ENCODE measurements at regions not wholly inside any gene's neighbourhood (a gene's known extent, or its start where the extent isn't known, plus 50 kb on each side); places are given as distances from the start of the nearest gene placed in this dataset.

DNA sequence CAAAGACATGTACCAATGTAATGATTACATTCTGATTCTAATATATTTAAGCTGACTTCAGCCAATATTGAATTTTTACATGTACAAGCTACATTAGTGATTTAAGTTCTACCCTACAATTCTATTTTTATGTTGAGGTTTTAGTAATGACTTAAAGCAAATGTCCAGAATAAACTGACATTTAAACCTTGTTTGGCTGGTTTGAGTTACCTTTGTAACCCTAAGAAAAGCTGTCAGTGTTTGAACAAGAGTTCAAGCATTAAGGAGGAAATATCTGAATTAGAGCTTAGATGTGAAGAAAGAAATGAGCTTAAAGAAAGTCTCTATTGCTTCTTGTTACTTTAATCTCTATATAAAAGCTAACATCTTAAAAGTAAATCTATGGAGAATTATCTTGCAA, 710.6 kb upstream of the EPHA7 start:
- TF ChIP-seq, protein P1, sequence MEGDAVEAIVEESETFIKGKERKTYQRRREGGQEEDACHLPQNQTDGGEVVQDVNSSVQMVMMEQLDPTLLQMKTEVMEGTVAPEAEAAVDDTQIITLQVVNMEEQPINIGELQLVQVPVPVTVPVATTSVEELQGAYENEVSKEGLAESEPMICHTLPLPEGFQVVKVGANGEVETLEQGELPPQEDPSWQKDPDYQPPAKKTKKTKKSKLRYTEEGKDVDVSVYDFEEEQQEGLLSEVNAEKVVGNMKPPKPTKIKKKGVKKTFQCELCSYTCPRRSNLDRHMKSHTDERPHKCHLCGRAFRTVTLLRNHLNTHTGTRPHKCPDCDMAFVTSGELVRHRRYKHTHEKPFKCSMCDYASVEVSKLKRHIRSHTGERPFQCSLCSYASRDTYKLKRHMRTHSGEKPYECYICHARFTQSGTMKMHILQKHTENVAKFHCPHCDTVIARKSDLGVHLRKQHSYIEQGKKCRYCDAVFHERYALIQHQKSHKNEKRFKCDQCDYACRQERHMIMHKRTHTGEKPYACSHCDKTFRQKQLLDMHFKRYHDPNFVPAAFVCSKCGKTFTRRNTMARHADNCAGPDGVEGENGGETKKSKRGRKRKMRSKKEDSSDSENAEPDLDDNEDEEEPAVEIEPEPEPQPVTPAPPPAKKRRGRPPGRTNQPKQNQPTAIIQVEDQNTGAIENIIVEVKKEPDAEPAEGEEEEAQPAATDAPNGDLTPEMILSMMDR (IDR thresholded peaks at IDR 0.05), result no peak
- no peak for TF ChIP-seq POLR2A (IDR thresholded peaks at IDR 0.05; ENCODE audit: low read depth)
